GM18868 (cell line): ENCODE measurements at regions not wholly inside any gene's neighbourhood (a gene's known extent, or its start where the extent isn't known, plus 50 kb on each side); places are given as distances from the start of the nearest gene placed in this dataset.
"Not testable (repeated sequence)": the region's sequence is repeated elsewhere in the genome, so short reads cannot be mapped to it uniquely, and the experiment has no call there.

ENCODE experiments used
- ATAC-seq: cut with Tn5 transposase; IDR thresholded peaks from one replicate; pipeline ENCODE4 v1.9.1; 2021; ENCODE audit warnings: mild to moderate bottlenecking, moderate library complexity; ENCODE audit not compliant: unreplicated experiment

DNA sequence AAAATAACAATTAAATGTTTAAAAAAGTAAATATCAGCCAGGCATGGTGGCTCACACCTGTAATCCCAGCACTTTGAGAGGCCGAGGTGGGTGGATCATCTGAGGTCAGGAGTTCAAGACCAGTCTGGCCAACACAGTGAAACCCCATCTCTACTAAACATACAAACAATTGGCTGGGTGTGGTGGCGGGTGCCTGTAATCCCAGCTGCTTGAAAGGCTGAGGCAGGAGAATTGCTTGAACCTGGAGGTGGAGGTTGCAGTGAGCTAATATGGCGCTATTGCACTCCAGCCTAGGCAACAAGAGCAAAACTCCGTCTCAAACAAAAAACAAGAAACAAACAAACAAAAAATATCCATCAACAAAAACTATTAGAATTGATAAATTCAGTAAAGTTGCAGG lies 77.5 kb downstream of the SNX5 start:
- ATAC-seq = not testable (repeated sequence)

DNA sequence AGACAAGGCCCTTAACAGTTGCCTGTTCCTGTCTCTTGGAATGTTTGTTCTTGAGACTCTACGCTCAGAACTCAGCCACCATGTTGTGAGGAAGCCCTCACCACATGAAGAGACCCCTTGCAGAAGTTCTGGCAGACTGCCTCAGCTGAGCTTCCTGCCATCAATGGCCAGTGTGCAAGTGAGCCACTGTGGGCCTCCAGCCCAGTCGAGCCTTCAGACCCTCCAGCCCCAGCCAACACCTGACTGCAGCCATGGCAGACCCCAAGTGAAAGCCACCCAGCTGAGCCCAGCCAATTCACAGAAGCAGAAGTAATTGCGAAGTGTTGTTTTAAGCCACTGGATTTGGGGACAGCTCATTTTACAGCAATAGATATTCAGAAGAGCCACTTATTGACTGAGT lies 78.3 kb downstream of the SNX5 start:
- no peak for ATAC-seq

DNA sequence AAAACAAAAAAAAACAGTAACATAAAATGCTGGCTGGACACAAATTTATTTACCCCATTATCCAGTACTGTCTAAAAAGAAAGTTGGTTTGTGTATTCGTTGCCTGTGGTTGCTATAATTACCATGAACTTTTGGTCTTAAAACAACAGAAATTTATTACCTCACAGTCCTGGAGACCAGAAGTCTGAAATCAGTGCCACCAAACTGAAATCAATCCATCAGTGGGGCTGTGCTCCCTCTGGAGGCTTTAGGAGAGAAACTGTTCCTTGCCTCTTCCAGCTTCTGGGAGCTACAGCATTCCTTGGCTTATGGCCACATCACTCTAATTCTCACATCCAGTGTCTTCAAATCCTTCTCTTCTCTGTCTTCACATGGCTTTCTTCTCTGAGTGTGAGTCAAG lies 79.4 kb downstream of the SNX5 start:
- no peak for ATAC-seq

DNA sequence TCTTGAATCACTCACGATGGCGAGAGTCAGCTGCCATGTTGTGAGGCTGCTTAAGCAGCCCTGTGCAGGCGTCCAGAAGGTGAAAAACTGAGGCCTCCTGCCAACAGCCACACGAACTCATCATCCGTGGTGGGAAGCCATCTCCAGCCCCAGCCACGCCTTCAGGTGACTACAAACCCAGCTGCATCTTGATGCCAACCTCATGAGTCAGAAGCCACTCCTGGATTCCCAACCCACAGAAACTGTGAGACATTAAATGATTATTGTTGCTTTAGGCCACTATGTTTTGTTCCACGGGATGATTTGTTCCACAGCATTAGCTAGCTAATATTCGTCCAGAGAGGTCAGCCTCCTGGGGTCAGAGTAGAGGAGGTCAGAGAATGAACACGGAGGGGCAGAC lies 80.5 kb downstream of the SNX5 start:
- no peak for ATAC-seq

DNA sequence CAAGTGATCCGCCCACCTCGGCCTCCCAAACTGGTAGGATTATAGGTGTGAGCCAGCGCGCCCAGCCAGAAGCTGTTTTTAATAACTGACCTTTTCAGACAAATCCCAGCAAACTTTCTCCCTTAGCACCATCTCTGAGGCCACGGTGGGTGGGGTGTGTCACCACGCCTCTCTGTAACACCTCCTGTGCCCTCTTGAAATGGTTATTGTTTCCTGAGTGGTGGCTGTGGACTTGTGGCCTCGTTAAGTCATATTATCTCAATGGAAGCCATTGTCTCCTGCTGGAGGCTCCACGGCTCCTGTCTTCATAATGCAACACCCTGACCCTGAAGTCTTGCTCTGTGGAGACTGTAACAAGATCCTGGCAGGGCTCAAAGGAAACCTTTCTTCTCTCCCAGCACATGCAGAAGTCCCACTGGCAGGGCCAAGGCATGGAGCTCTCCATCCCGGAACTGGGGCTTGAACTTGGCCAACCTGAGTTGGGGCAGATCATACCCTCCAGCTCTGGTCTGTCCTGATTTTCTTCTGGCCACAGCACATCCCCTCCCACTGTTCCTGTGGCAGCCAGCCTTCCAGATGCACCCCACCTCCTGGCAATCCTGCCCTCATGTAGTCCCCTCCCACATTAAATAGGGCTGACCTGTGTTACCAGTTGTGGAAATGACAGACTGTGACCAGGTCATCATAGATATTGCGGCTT lies 81.1 kb downstream of the SNX5 start:
- no peak for ATAC-seq

DNA sequence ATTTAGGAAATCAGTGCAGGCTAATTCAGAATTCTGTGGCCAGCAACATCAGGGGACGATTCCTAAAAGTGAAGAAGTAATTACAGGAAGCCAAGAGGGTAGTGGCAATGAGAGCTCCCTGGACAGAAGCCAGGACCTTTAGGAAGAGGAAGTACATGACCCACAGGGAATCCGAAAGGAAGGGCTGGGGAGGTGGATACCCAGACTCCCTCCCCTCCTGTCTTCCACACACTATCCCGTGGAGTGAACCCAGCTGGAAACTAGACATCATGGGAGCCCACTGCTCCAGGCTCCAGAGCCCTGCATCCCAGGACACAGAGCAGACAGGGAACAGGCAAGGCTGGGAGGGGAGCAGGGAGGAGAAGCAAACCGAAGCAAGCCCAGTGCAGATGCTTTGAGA lies 83.0 kb downstream of the SNX5 start:
- ATAC-seq = no peak

DNA sequence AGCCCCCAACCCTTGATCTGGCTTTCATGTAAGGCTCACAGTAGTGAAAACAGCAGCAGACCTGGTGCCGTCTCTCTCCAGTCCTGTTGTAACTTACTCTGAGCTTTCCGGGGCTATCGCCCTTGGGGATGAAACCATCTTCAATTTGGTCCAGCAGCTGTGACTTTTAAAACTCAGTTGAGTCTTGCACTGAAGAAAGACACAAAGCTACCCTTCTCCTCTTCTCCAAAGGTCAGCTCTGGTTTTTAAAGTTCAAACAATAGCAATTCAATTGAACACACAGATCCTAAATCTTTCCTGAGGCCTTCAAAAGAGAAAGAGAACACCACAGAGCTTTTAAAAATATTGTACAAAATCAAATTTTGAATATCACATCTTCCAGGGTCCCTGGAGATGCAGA lies 83.5 kb downstream of the SNX5 start:
- no peak for ATAC-seq

DNA sequence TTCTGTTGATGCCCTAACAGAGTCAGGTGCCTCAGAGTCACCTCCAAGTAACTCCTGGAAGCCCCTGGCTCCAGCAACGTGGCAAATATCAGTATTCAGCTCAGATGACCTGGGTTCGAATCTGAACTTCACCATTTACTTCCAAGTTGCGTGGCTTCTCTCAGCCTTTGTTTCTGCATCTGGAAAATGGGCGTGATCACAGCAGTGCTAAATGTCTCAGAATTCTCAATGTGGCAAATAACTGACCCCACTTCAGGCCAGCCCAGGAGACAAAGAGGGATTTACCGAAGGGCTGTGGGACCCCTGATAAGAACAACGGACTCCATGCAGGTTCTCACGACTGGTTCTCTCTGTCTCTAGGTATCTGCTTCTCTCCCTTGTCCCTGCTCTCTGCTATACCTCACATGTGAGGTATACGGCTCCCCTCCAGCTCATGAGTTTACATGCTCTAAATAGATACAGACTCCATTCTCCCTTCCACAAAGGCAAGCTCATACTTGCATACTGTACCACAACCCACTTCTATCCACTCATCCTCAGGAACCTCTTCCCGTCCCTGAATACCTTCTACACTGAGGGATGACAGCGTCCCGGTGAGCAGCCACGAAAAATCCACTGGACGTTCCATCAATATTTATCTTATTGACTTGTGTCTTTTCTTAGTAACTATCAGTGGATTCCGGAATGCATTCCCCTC lies 84.1 kb downstream of the SNX5 start:
- no peak for ATAC-seq

DNA sequence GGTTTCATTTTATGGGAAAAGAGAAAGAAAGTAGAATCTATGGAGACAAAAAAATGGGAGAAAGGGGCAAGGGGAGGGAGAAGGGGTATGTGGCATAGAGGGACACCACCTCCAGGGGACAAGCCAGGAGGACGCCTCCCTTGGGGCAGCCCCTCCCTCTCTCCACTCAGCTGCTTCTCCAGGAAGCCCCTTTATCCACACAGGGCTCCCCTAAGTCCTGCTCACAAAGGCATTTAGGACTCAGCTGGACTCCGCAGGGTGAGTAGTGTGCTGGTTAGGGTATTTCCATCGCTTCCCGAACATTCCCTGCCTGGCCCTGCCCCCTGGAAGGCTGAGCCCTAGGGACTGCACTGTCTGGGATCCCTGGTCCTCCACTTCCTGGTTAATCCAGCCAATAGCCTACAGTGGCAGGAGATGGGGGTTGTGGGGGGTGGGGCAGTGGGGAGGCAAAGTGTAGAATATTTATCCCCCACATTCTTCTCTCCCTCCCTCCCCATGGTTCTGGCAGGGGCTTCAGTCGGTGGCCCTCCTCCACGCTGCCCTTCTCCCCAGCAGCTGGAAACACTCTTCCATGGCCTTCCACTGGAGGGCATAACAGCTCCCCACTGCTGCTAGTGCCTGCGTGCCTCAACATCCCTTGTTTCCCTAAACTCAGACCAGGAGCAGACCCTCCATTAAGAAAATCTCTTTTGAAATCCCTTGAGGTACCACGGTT lies 84.8 kb downstream of the SNX5 start:
- no peak for ATAC-seq

DNA sequence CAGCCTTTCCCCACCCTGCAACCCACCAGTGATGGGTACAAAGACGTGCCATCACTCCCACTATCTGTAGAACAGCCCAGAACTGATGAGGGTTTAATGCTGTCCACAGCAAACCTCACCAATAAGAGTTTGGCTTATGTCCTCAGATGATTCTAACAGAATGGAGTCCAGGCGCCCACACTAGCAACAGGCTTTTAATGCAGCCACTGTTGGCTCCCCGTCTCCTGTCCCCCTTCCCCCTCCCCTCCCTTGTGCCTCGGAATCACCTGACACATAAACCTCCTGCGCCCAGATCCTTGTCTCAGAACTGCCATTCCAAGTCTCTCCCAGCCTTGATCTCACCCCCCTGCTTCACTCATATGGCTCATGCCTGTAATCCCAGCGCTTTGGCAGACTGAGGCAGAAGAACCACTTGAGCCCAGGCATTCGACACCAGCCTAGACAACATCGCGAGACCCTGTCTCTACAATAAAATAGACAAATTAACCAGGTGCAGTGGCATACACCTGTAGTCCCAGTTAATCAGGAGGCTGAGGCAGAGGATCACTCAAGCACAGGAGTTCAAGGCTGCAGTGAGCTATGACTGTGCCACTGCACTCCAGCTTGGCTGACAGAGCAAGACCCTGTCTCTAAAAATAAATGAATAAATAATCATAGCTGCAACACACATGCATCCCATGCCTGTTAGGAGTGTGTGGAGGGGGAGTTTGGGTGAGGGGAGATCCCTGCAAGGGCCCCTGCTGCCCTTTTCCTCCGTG lies 85.6 kb downstream of the SNX5 start:
- ATAC-seq = no peak

DNA sequence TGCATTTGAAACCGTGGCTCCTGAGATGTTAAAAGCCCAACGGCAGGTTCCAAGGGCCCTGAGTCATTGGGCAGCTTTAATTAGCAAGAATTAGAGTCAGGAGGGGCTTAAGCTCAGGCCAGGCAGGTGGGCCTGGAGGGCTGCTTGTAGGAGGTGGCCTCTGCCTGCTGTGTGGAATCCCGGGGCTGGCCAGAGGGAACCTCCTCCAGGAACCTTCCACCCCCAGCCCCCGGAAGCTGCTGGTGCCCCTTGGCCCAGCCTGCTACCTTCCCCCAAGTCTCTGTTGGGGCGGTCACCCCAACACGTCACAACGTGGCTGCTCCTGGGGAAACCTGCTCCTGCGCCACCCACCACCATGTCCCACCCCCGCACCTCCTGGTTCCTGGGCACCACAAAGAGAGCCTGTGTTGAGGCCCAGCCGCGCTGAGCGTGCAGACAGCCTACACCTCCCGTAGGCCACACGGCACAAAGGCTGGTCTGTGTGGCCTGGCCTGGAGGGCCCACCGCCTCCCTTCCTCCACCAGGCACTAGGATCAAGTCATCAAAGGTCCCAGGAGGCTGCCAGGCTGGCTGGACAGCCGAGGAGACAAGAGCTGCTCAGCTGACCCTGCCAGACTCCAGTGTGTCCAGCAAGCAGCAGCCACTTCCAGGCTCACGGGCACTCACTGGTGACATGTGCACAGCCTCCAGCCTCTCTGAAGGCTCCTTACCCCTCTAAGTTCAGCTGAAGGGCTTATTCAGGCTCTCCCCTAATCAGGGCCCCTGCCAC lies 86.3 kb downstream of the SNX5 start:
- no peak for ATAC-seq

DNA sequence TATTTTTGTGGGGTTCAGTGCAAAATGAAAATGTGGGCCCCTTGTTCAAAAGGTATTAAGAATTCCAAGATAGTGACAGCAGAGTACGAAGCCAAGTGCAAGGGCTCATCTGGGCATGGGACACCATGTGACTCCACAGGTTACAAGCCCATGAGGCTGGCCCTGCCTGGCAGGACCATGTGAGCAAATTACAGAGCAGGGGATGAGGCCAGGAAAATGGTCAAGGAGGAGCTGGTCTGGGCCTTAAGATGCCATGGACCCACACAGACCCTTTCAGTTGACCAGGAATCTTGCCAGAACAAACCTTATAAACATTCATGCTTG lies 86.9 kb downstream of the SNX5 start:
- no peak for ATAC-seq

DNA sequence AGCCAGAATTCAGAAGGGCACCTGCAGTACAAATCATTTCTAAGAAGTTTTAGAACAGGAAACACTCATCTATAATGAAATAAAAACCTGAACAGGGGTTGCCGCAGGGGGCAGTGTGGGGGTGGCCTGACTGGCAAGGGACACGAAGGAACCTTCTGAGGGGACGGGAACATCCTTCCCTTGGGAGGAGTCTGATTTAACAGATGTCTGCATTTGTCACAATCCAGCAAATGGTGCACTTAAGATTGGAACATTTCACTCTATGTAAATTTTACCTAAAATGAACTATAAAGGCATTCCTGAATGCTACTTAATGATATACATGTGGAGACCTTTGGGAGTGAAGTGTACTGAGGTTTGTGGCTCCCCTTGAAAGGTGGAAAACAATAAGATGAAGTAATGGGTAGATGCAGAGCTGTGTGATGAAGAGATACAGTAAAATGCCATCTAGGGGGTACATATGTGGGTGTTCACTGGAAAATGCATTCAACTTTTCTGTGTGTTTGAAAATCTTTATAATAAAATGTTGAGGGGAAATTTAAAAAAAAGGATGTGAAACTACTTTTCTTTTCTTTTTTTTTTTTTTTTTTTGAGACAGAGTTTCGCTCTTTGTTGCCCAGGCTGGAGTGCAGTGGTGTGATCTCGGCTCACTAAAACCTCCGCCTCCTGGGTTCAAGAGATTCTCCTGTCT lies 89.5 kb downstream of the SNX5 start:
- ATAC-seq = peak; percentile 49

DNA sequence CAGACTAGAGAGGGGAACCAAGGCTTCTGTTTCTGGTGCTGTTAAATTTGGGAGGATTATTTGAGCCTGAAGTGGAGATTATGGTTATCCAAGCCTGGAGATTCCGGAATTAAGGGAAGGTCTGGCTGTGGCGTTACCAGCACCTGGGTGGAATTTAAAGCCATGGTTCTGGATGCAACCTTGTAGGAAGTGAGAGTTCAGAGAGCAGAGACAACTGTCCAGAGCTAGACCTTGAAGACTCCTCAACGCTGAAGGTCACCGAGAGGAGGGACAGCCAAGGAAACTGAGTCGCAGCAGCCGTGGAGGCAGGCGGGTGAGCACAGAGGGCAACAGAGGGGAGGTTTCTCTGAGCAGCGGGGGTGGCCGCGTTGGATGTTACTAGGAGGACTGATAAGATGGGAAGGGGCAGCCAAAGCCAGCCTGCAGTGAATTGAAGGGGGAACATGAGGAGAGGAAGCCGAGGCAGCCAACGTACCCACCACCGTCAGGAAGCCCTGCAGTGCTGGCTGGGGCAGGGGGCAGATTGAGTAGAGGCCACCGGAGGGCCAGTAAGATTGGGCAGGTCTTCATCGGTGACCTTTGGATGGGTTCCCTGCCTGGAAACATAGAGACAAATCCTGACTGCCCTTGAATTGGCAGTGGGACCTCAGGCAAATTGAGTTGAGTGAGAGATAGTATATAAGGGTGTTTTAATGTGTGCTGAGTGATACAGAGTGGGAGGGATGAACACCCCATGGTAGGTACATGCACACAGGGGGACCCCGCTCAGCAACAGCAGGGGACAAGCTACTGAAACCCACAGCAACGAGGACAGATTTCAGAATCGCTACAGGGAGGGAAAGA lies 90.3 kb downstream of the SNX5 start:
- ATAC-seq = no peak

DNA sequence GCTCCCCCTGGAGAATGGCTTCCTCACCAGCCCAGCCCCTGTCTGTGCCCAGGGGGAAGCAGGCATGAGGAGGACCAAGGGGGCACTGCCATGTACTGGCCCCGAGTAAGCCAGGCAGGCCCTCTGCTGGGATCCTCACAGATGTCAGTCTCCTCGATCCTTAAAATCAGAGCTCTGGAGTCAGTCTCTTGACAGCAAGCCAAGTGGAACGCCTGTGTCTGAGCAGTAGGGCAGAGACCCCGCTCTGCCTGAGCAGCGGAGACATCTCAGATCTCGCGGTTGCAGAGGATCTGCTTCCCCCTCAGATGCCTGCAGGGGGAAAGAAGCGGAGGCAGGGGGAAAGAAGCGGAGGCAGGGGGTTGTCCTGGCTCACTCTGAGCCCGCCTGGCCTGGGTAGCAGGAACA lies 92.6 kb downstream of the SNX5 start:
- no peak for ATAC-seq

DNA sequence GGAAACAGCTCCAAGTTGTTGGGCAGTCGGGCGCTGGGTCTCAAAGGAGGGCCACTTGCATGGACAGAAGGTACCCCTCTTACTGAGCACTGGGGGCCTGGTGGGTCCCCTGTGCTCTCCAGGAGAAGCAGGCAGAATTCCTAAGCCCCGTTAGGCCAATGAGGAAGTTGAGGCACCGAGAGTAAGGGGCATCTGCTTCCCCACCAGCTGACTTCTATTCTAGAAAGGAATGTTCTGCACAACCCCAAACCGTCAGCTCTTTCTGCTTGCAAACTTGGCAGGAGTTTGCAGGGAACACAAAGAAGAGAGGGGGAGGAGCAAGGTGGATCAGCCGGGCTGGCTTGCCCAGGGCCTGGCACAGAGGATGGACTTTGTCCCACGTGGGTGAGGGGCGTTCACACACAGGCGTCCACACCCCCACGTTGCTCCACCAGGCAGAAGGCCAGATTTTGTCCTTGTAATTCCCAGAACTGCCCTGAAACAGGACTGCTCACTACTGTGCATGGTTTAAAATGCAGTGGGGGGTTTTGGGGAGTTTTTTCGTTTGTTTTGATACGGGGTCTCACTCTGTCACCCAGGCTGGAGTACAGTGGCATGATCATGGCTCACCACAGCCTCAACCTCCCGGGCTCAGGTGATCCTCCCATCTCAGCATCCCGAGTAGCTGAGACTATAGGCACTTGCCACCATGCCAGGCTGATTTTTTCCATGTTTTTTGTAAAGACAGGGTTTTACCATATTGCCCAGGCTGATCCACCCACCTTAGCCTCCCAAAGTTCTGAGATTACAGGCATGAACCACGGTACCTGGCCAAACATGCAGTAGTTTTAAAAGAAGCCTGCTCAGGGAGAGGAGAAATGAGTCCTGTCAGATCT lies 93.3 kb downstream of the SNX5 start:
- ATAC-seq = no peak

DNA sequence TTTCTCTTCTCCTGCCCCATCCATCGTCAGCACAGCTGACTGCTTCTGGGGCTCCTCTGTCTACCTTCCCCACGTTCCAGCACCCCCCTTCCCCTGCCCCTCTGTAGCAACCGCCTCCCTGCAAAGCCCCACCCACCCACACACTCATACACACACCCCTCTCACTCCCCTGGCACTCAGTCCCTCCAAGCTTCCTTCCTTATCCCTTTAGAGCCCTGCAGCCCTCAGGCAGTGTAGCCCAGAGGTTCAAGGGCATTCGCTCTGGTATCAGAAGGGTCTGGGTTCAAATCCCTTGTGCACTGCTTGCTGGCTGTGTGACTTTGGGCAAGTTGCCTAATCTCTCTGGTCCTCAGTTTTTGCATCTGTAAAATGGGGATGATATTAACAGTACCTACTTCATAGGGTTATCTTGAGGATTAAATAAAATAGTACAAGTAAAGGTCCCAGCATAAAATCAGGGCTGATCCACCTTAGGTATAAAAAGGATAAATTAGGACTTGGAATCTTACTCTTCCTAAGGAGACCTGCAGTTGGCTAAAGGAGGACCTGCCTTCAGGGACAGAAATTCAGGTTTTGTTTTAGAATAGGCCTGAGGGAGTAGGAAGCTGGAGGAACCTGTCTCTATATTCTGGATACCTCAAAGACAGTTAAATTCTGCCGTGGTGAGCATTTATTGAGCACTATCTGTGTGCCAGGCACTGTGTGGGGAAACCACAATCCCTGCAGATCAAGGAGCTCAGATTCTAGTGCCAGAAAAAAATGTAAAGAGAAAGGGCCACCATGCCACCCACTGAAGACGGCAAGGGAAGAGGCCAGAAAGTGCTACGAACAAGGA lies 94.1 kb downstream of the SNX5 start:
- ATAC-seq = no peak
